GM23338 (cell line): ENCODE measurements at regions not wholly inside any gene's neighbourhood (a gene's known extent, or its start where the extent isn't known, plus 50 kb on each side); places are given as distances from the start of the nearest gene placed in this dataset.

ENCODE experiments used
- ATAC-seq: fragments of 200-7000 bp; cut with Tn5 transposase; 3 replicates; pipeline ENCODE4 v1.9.1; 2020
- DNase-seq: peaks from one replicate; pipeline ENCODE4 v3.0.0-alpha.2; 2015; ENCODE audit warnings: low spot score
- H2AFZ ChIP-seq: fragments of 200-600 bp; sonication (generic); 2 replicates; pipeline ENCODE4 v1.8.0; 2016; ENCODE audit warnings: antibody characterized with exemption, mild to moderate bottlenecking, moderate library complexity
- H3F3A ChIP-seq: fragments of 200-600 bp; sonication (generic); replicated peaks from 2 replicates; pipeline ENCODE4 v1.8.0; 2017; ENCODE audit warnings: antibody characterized with exemption, mixed run types, low read depth
- H3K27ac ChIP-seq: fragments of 200-600 bp; sonication (generic); 2 replicates; pipeline ENCODE4 v1.6.1; 2016; ENCODE audit warnings: low read depth
- H3K27me3 ChIP-seq: fragments of 200-600 bp; sonication (generic); 2 replicates; pipeline ENCODE4 v1.8.0; 2016; ENCODE audit warnings: mild to moderate bottlenecking, mixed run types, moderate library complexity; ENCODE audit not compliant: insufficient read depth
- H3K36me3 ChIP-seq: fragments of 200-600 bp; sonication (generic); 2 replicates; pipeline ENCODE4 v1.8.0; 2016; ENCODE audit warnings: mild to moderate bottlenecking; ENCODE audit not compliant: insufficient read depth
- H3K4me1 ChIP-seq: fragments of 200-600 bp; sonication (generic); 2 replicates; pipeline ENCODE4 v1.8.0; 2016; ENCODE audit warnings: mild to moderate bottlenecking, moderate library complexity; ENCODE audit not compliant: insufficient read depth
- H3K4me2 ChIP-seq: fragments of 200-600 bp; sonication (generic); 2 replicates; pipeline ENCODE4 v1.7.1; 2017; ENCODE audit warnings: mixed run types
- H3K4me3 ChIP-seq: fragments of 200-600 bp; sonication (generic); 2 replicates; pipeline ENCODE4 v1.6.1; 2016; ENCODE audit warnings: mixed run types
- H3K79me2 ChIP-seq: fragments of 200-600 bp; sonication (generic); replicated peaks from 2 replicates; pipeline ENCODE4 v1.8.0; 2017; ENCODE audit warnings: mild to moderate bottlenecking; ENCODE audit not compliant: insufficient read depth
- H3K9me2 ChIP-seq: fragments of 200-600 bp; sonication (generic); 2 replicates; pipeline ENCODE4 v1.8.0; 2017; ENCODE audit not compliant: insufficient read depth
- H4K20me1 ChIP-seq: fragments of 200-600 bp; sonication (generic); replicated peaks from 2 replicates; pipeline ENCODE4 v1.8.0; 2017; ENCODE audit warnings: mild to moderate bottlenecking; ENCODE audit not compliant: insufficient read depth
- H3K27ac Mint-ChIP-seq: 2 replicates; pipeline ENCODE4 v1.8.0; 2020; ENCODE audit warnings: inconsistent platforms, mild to moderate bottlenecking, moderate library complexity, mixed read lengths
- H3K27me3 Mint-ChIP-seq: 3 replicates; pipeline ENCODE4 v1.8.0; 2022; ENCODE audit warnings: low read depth, mild to moderate bottlenecking, moderate library complexity, mixed read lengths, inconsistent platforms; ENCODE audit not compliant: insufficient read depth, poor library complexity
- H3K36me3 Mint-ChIP-seq: 3 replicates; pipeline ENCODE4 v1.8.0; 2021; ENCODE audit warnings: low read depth, mild to moderate bottlenecking, inconsistent platforms, moderate library complexity, mixed read lengths
- H3K4me1 Mint-ChIP-seq: 3 replicates; pipeline ENCODE4 v1.8.0; 2020; ENCODE audit warnings: mild to moderate bottlenecking, inconsistent platforms, mixed read lengths
- H3K4me3 Mint-ChIP-seq: 3 replicates; pipeline ENCODE4 v1.8.0; 2021; ENCODE audit warnings: moderate library complexity, mild to moderate bottlenecking, inconsistent platforms, mixed read lengths
- H3K9me3 Mint-ChIP-seq: 3 replicates; pipeline ENCODE4 v1.8.0; 2020; ENCODE audit warnings: moderate library complexity, mild to moderate bottlenecking, inconsistent platforms, mixed read lengths
- CREB1 ChIP-seq: fragments of 250-450 bp; sonication (Bioruptor Pico); IDR thresholded peaks from 2 replicates; pipeline ENCODE4 v1.5.0; 2020; ENCODE audit warnings: low read depth, mild to moderate bottlenecking, moderate library complexity
- CTCF ChIP-seq, 2 experiments: fragments of 200-600 bp in 1 of 2; sonication (generic) in 1 of 2; conservative IDR thresholded peaks; 2 replicates each; pipeline versions ENCODE4 v1.5.1 to v1.6.1; 2016 to 2017; ENCODE audit warnings: antibody characterized with exemption in 2 of 2, low read depth in 2 of 2, mild to moderate bottlenecking in 2 of 2, moderate library complexity in 1 of 2
- EZH2 ChIP-seq: fragments of 200-600 bp; sonication (generic); IDR thresholded peaks from one replicate; pipeline ENCODE4 v1.8.0; 2017; ENCODE audit warnings: antibody characterized with exemption, mild to moderate bottlenecking, low read depth; ENCODE audit not compliant: unreplicated experiment
- EZH2phosphoT487 ChIP-seq: fragments of 200-600 bp; sonication (generic); IDR thresholded peaks from one replicate; pipeline ENCODE4 v1.8.1; 2018; ENCODE audit warnings: antibody characterized with exemption; ENCODE audit not compliant: unreplicated experiment
- JUNB ChIP-seq: IDR thresholded peaks from one replicate; pipeline ENCODE4 v1.6.1; 2016; ENCODE audit warnings: antibody characterized with exemption; ENCODE audit not compliant: unreplicated experiment
- NANOG ChIP-seq: IDR thresholded peaks from 2 replicates; pipeline ENCODE4 v1.6.1; 2016; ENCODE audit warnings: antibody characterized with exemption, borderline replicate concordance
- POLR2AphosphoS5 ChIP-seq: IDR thresholded peaks from 2 replicates; pipeline ENCODE4 v1.6.1; 2016; ENCODE audit warnings: antibody characterized with exemption, low read depth
- REST ChIP-seq: IDR thresholded peaks from one replicate; pipeline ENCODE4 v1.6.1; 2018; ENCODE audit warnings: antibody characterized with exemption; ENCODE audit not compliant: unreplicated experiment
- STAT1 ChIP-seq: IDR thresholded peaks from one replicate; pipeline ENCODE4 v1.6.1; 2016; ENCODE audit warnings: antibody characterized with exemption; ENCODE audit not compliant: unreplicated experiment
- ZNF114 ChIP-seq: fragments of 250-450 bp; sonication (Bioruptor Pico); IDR thresholded peaks from 2 replicates; pipeline ENCODE4 v1.5.0; 2020; ENCODE audit warnings: mild to moderate bottlenecking, moderate library complexity
- ZNF331 ChIP-seq: fragments of 250-450 bp; sonication (Bioruptor Pico); IDR thresholded peaks from 2 replicates; pipeline ENCODE4 v1.5.0; 2020; ENCODE audit warnings: low read depth, mild to moderate bottlenecking, moderate library complexity
- ZNF462 ChIP-seq: fragments of 250-450 bp; sonication (Bioruptor Pico); IDR thresholded peaks from 2 replicates; pipeline ENCODE4 v1.5.0; 2020; ENCODE audit warnings: mild to moderate bottlenecking, moderate library complexity
- TF ChIP-seq, protein P1 (sequence below): IDR thresholded peaks from 2 replicates; pipeline ENCODE4 v1.6.1; 2016; ENCODE audit warnings: antibody characterized with exemption

- Histone ChIP-seq H3K79me2 (no peaks in the 10 kb centered on the region), H3K36me3 (peaks cover 6% of the 10 kb centered on the region; the same call in 1 of the 2 replicates), H2AFZ (no peak overlapping the region), H3F3A (no peaks in the 10 kb centered on the region), H4K20me1 (no peaks in the 10 kb centered on the region), H3K9me2 (peaks cover 11% of the 10 kb centered on the region; the same call in 1 of the 2 replicates), H3K4me3 (no peak overlapping the region), H3K27ac (no peak overlapping the region), H3K4me1 (no peaks in the 10 kb centered on the region), H3K27me3 (no peaks in the 10 kb centered on the region), H3K4me2 (no peak overlapping the region)
- Mint-ChIP-seq H3K27ac (no peak overlapping the region), H3K27me3 (no peaks in the 10 kb centered on the region), H3K4me1 (no peaks in the 10 kb centered on the region), H3K4me3 (no peak overlapping the region), H3K9me3 (peaks cover 19% of the 10 kb centered on the region), H3K36me3 (peaks cover 19% of the 10 kb centered on the region; the same call in 2 of the 3 replicates)
- no peak for DNase-seq
- no peak for ATAC-seq
- TF ChIP-seq CREB1 (CRISPR knock-in tag): no peak
- no peak for TF ChIP-seq ZNF114
- TF ChIP-seq ZNF331 (CRISPR knock-in tag): no peak
- TF ChIP-seq, protein P1, sequence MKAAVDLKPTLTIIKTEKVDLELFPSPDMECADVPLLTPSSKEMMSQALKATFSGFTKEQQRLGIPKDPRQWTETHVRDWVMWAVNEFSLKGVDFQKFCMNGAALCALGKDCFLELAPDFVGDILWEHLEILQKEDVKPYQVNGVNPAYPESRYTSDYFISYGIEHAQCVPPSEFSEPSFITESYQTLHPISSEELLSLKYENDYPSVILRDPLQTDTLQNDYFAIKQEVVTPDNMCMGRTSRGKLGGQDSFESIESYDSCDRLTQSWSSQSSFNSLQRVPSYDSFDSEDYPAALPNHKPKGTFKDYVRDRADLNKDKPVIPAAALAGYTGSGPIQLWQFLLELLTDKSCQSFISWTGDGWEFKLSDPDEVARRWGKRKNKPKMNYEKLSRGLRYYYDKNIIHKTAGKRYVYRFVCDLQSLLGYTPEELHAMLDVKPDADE: no peak
- TF ChIP-seq CTCF (conservative IDR thresholded peaks at IDR 0.05; ENCODE audit: low read depth in 2 of 2): no peak
- TF ChIP-seq EZH2phosphoT487: no peak
- no peak for TF ChIP-seq JUNB
- TF ChIP-seq ZNF462 (CRISPR knock-in tag): no peak
- TF ChIP-seq REST: no peak
- no peak for TF ChIP-seq STAT1
- no peak for TF ChIP-seq POLR2AphosphoS5
- no peak for TF ChIP-seq EZH2
- TF ChIP-seq NANOG: no peak
These were observed 835.7 kb downstream of the OTOL1 start for GRCh38 chr3:162332344-162332743.
